CD4-positive, alpha-beta T cell treated with Interleukin-2 at 100 ng/mL for 4 hours (primary cell): ENCODE measurements at regions not wholly inside any gene's neighbourhood (a gene's known extent, or its start where the extent isn't known, plus 50 kb on each side); places are given as distances from the start of the nearest gene placed in this dataset.

Experiments used
- DNase-seq: peaks from one replicate; pipeline ENCODE4 v3.0.0-alpha.2; 2020; ENCODE audit warnings: low spot score

DNA sequence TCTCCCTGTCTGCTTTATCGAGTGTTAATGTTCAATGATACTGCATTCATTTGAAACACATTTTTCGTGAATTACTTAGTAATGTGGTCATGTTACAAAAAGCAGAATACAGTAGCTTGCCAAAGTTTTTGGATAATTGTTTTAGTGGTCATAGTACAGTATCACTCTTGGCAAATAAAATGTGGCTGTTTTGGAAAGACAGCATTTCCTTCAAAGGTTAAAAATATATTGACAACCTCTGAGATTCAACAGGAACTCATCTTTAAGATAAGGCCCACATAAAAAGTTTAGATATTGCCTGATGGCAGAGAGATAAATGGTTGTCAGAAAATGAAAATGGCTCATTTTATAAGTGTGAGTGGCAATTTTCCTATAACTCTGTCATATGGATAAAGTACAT lies 297.7 kb upstream of the MAN1A1 start:
- DNase-seq = no peak

DNA sequence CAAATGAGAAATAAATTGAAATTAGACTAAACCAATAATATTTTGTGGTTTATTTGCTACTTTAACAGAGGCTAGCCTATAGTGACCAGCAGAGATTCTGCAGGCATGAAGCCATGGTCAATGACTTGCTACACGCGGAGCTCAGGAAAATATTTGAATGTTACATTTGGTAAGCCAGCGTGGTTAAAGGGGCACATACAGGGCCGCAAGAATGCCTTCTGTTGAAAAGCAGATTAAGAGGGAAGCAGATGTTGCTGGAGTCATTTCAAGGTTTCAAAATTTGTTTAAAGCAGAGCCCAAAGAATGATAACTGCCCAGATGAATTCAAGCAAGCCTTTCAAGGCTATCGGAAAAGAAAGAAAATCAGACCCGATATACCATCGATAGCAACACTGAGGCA lies 294.3 kb upstream of the MAN1A1 start:
- DNase-seq = no peak

DNA sequence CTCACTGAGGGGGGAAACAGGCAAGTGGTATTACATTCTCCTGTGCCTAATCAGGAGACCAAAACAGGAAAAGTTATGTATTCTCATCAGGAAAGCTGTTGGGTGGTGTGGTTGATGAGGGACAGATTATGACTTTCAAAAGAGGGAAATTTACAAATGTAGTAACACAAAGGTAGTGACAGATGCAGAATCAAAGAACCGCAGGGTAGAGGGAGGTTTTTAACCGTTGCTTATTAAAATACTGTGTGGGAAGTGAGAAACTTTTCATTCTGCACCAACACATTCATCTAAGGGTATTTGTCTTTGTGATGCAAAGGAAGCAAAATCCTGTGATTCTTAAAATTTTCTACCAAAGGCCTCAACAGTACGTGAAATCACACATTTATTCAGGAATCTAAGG lies 288.2 kb upstream of the MAN1A1 start:
- no peak for DNase-seq

DNA sequence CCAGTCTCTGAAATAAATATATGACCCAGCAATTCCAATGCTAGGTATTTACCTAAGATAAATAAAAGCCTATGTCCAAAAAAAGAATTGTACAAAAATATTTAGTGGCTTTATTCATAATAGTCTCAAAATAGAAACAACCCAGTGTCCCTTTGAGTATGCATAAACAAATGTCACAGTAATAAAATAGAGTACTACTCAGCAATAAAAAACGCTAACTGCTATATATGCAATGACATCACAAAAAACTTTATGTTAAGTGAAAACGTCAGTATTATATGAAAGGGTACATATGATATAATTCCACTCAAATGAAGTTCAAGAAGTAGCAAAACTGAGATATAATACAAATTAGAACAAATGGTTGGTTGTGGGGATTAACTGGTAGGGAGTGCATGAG lies 286.5 kb upstream of the MAN1A1 start:
- no peak for DNase-seq

DNA sequence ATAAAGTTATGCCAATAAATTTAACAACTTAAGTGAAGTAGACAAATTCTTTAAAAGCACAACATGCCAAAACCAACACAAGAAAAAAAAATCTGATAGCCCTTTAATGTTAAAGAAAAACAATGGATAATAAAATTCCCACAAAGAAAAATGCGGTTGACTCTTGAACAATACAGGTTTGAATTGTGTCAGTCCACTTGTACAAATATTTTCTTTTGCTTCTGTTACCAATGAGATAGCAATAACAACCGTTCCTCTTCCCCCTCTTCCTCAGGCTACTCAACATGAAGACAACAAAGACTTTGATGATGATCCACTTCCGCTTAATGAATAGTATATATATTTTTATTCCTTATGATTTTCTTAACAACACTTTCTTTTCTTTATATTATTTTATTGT lies 283.9 kb upstream of the MAN1A1 start:
- DNase-seq = no peak

DNA sequence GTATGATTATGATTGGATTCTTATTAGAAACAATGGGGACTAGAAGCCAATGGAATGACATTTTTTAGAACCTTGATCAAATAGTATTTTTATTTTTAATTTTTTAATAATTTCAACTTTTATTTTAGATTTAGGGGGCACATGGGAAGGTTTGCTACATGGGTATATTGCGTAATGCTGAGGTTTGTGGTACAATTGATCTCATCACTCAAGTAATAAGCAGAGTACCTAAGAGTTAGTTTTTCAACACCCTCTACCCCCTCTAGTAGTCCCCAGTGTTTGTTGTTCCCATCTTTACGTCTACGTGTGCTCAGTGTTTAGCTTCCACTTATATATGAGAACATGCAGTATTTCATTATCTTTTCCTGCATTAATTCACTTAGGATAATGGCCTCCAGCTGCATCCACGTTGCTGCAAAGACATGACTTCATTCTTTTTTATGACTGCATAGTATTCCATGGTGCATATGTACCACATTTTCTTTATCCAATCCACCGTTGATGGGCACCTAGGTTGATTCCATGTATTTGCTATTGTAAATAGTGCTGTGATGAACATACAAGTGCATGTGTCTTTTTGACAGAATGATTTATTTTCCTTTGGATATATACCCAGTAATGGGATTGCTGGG lies 281.1 kb upstream of the MAN1A1 start:
- no peak for DNase-seq

DNA sequence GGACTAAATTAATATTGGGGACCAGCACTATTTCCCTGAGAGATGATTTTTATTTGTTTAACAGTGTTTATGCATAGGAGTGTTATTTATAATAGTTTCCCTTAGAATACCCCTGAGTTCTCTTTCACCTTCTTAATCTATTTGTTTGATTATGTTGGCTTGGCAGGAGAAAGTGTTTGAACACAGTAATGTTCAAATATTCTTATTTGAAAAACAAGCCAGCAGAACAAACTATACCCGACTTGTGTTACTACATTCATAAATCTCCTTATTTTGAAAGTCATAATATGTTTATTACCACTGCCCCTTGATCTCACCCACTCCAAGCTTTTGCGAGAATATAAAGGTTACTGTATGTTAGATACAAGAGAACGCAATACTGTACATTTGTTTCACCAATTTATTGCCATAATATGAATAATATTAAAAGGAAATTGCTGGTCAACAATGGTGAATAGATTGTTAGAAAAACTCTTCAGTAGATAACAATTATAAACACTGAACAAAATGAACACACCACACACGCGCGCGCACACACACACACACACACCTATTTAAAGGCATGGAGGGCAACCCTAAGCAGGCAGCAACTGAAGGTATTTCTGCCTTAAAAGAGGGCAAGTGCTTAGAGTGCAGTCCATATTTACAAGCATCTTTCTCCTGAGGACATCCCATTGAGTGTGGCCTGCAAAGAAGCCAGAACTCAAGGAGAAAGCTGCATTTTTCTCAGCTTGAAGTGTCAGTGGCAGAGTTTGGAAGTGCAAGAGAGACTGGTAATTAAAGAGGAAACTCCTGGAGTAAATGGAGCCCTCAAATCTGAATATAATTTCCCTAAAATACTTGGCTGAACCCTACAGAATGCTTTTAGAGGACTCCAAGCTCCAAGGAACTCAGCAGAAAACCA lies 279.4 kb upstream of the MAN1A1 start:
- no peak for DNase-seq

DNA sequence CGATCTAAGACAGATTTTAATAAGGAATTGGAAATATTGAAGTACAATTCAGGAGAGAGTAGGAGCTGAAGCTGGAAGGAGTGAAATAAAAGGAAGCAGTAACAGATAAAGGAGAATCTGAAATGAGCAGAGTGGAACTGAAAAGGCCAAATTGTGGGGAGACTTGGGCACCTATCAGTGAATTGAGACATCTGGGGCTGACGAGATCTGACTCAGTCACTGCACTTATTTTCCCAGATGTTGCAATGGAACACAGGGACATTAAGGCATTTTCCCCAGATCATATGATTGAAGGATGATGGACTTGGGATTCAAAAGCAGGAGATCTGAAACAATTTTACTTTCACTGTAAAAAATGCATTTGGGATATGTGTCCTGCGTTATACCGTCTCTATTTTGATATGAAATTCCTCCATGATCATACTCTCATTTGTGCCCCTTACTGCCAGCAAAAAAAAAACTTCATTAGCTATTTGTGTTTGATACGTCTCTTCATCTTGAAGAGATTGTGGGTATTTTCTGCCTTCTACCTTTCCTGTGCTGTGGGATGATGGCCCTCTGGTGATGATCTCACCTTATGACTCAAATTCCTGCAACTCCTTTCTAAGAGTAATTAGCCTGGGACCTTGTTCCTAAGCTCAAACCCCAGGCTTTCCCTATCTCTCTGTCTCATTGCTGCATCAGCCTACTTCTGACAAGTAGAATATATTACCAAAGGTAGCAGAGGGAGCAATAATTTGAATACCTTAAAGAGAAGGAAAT lies 278.5 kb upstream of the MAN1A1 start:
- no peak for DNase-seq

DNA sequence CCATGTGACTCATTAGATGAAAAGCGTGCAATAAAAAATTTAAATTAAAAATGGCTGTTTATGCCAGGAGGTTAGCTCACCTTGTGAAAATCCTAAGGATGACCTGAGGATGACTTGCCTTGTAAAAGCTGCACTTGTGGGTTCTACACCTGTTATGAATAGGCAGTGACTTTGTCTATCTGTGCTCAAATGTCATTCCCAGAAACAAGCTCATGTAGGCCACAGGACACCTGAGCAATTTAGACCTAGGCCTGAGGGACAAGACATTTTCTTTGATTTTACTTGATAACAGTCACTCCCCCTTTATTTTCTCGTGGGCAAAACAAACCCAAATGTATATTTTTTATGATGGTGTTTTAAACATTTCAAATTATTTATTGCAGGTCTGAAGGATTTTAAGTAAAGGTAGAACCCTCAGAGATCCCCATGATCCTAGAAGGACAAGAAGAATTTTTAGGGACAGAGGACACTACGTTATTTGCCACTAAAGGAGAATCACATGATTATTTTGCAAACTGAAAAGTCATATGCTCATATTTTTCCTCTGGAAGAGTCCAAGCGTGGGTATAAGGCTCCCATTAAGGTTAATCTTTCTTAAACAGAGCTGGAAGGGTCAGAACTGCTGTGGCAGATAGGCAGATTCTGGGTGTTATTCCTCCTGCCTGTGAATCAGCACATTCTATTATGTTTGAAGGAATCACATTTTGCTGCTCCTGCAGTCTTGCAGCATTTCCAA lies 277.5 kb upstream of the MAN1A1 start:
- no peak for DNase-seq

DNA sequence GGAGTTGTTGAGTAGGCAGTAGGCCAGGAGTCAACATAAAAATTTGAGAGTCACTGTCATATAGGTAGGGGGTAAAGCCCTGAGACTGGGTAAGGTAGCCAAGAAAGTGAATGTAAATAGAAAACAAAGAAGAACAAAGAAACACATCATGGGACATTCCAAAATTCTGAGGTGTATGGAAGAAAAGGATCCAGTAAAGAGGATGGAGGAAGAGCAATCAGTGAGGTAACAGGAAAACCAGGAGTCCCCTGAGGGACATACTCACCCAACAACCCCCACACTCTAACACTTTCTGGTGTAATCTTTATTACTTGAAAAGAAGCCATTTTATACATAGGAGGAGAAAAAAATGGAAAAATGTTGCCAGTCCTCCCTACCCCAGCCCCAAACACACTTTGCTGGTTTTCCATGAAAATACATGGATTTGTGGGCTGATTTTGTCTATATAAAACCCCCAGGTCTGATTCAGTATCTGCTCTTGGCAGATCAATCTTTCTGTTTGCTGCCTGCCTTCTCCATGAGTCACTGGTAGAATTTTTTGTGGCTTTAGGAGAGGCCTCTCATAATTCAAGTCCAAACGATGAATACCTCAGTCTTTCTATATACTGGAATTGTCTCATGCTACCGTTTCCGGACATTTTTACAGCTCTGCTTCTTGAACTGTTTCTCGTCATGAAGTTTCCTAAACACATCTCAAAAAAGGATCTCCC lies 271.4 kb upstream of the MAN1A1 start:
- no peak for DNase-seq

DNA sequence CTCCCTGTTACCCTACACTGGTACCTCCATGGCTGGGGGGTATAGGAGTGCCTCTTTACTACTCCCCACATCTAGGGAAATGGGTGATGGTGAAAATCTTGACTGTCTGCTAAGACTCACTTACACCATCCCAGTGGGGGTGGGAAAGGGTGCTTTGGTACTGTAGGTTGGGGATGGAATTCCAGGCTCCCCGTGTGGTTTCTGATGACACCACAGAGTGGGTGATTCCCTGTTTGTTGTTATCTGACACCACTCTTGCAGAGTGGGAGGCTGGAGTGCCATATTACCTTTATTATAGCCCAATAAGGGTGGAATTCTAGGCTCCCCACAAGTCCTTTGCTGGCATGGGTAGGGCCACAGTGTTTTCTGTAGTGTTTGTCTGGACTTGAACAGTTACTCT lies 264.6 kb upstream of the MAN1A1 start:
- no peak for DNase-seq

DNA sequence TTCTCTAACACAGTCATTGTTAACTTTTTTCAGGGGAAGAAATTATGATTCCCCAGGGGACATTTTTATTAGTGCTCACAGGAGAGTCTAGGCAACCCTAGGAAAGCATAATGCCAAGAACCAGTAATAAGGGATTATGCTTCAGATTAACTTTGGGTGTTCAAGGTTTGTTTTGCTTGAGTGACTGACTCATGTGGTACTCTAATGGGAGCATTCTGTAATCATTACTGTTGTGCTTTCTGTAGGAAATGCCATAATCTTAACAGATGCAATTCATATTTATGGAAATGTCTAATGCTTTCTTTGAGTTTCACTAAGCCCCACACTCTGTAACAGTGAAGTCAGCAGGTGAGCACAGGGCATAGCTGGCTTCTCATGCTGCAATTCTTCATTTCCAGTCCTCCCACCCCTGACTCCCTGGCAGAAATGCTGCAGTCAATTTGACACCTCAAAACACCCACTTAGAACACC lies 263.4 kb upstream of the MAN1A1 start:
- no peak for DNase-seq

DNA sequence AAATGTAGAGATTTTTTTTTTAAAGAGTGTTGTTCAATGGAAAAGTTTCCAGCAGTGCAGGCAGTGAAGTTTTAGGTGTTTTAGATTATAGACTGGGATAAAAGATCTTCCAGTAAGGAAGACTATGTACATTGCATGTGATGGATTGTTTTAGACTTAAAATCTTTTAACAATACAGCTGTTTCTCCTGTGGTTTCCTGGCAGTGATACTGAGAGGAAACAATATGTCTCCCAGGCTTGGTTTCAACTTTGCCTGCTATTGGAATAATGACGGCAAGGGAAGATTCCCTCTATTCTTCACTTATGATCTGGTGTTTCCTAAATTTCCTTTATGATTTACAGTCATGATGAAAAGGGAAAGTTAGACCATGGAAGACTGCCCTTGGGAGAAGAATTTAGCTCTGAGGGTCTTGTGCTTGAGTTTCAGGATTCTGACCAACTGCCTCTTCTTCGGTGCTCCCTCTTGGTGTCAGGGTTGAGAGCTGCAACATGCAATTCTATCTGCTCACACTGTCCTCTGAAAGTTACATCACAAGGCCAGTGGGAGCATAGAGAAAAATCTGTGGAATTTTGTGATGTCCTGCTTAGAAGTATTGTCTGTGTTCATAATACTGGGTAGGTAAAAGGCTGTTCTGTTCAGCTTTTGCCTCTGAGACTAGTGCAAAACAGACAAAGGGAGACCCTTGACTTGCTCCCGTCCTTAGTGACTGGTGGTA lies 262.8 kb upstream of the MAN1A1 start:
- no peak for DNase-seq

DNA sequence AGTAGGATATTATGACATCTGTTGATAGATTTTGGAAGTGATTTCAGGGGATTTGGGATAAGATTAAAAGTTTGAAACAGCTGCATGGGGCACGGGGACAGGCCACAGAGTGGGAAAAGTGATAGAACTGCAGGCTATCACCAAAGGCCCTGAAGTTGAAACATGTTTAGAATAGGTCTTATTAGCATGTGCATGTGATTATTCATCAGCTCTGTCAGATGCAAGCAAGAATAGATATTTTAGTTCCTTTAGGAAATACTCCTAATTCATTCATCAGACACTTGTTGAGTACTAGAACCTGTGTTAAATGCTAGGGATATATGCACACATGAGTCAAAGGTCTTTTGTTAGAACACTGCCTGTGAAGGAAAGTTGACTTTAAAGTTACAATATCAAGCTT lies 261.2 kb upstream of the MAN1A1 start:
- DNase-seq = no peak

DNA sequence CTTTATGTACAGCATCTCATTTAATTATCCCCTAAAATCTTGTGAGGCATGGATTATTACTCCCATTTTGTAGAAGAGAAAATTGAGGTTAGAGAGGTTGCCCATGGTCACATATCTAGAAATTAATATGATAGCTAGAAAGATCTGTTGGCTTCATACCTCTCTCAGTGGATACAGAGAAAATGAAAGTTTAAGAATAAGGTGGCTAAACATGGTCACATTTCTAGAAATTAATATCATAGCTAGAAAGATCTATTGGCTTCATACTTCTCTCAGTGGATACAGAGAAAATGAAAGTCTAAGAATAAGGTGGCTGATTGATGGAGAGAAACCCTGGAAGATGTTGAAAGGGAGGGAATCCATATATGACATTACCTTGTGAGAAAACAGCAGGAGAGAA lies 260.7 kb upstream of the MAN1A1 start:
- DNase-seq = no peak

DNA sequence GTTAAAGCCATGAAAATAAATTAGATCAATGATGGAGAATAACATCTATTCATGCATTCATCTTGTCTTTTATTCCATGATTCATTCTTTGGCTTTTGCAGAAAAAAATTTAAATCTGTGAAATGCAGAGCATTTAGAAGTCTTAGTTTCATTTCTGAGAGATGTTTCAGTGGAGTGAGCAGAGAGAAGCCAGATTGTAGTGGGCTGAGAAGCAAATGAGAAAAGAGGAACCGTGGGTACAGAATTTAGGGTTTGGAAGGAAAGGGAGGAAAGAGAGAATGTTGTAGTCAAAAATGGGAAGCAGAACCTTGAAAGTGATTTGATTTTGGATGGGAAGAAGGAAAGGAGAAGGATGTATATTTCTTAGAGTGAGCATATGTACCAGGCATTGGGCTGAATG lies 260.3 kb upstream of the MAN1A1 start:
- no peak for DNase-seq

DNA sequence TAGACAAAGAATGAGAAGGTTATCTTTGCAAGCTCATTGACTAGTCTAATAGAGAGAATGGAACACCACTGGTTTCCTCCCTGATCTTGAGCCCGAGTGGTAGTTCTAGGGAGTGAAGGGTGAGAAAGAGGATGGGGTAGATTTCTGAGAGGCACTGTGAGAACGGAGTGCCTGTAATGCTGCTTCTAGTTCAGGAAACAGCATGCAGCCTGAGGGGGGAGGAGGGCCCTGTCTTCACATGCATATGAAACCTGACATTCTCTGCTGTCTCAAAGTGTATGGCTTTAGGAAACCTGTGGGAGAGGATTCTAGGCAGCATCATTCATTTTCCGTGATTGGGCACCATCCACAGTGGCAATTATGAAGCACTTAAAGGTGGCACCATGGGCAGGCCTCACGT lies 259.4 kb upstream of the MAN1A1 start:
- no peak for DNase-seq

DNA sequence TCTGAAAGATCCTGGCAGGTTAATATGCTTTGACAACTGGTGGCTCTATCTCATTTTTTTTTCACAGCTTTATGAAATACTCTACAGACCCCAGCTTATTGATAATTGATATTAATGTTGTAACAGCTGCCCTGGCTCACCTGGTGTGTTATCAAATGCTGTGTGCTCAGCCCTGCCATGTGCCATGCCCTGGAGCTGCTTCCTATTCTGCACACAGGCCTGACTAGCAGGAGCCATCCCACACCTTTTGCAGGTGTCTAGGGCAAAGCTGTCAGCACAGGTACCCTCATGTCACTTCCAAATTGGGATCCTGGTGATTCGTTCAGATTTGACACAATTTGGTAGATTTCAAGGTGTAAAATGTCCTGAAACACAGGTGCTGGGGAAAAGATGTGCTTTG lies 254.6 kb upstream of the MAN1A1 start:
- no peak for DNase-seq

DNA sequence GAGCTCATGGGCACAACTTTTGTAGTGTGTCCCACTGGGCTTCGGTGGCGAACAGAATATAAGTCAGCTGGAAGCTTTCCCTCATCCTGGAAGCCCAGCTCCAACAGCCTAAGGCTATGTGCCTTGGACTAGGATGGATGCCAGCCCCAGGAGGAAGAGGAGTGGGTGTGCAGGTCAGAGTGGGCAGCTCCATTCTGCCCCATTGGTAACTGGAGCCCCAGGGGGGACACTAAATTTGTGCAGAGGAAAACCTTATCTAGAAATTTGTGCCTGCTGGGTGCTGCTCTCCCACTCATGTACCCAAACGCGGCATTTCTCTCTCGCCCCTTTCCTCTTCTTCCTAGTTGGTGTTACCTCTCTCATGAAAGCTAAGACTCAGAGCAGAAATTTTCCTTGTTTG lies 253.9 kb upstream of the MAN1A1 start:
- DNase-seq = no peak

DNA sequence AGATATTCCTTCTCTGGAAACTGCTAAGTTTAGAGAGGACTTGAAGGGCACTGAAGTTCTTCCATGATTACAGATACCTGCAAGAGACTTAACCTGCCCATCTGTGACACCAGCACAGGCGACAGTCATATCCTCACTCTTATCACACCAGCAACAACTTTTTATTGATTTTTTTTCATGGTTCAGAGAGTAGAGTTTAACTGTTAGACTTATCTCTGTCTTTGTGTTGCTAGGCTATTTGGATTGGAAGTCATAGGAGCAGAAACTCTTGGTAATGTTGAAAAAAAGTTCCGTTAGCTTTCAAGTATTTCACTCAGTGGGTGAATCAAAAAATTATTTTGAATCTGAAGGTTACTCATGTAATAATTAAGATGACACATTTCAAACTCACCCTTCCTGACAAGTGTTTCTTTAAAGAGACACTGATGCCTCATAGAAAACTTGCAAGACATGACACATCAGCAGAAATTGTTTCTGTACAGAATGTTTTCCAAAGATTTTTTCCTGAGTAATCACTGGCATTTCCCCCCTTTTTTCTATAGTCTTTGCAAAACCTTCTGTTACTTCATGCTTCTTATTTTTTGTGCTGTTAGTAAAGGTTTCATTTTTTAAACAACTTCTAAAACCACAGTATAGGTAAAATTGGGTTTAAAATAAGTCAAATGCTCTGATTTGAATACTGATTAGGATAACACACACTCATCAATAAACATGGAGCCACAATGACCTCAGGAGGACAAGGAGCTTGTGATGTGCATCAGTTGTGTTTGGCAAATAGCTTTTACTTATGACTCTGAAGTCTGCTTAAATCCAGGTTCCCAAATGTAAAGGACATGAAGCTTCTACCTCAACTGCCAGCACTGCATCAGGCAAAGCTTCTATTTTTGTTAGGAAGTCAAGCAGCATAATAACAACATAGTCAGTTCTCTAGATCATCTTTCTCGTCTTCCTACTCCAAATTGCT lies 252.9 kb upstream of the MAN1A1 start:
- DNase-seq = no peak
